Posterior vena cava (tissue), 2 donors: ENCODE measurements at regions not wholly inside any gene's neighbourhood (a gene's known extent, or its start where the extent isn't known, plus 50 kb on each side); places are given as distances from the start of the nearest gene placed in this dataset.

Experiments
- DNase-seq: peaks from one replicate; pipeline ENCODE4 v3.0.0-alpha.2; 2020; ENCODE audit warnings: low spot score
- intact Hi-C, 2 donors: fragments of 100-400 bp; cut with DNase I; formaldehyde crosslinking; loops; one replicate each; pipeline versions ENCODE4 v1.14.1 to v1.14.2; 2022 to 2023
- donor health status: DM: yes; HTN: yes; CAD: no.
- donor health status: DM: yes; HTN: yes; CAD: no.

DNA sequence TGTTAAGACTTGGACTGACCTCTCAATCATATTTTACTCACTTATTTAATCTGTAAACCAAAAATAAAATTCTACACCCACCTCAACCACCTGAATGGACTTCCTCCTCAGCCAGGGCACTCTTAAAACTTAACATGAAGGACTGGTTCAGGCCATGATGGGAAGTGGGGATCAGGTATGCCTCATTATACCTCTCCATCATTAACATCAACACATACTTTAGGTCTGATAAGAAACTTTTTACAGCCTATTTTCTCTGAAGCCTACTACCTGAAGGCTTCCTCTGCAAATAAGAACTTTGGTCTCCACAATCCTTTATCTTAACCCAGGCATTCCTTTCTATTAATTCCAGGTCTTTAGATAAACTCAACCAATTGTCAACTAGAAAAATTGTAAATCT lies 390.0 kb downstream of the AASDHPPT start:
- intact Hi-C loops: no loop called here
- DNase-seq: no peak

GRCh38 chr11:106468086-106468485 lies 390.6 kb downstream of the AASDHPPT start:
- intact Hi-C loops: no loop called here
- DNase-seq: no peak

GRCh38 chr11:106468531-106468930 lies 391.1 kb downstream of the AASDHPPT start:
- no peak for DNase-seq
- intact Hi-C loops: no loop called here

- no peak for DNase-seq
- intact Hi-C loops: no loop called here
These were observed 392.8 kb downstream of the AASDHPPT start for GRCh38 chr11:106470230-106470629.

GRCh38 chr11:106471276-106471675 lies 393.8 kb downstream of the AASDHPPT start:
- intact Hi-C loops: no loop called here
- DNase-seq: no peak

GRCh38 chr11:106473089-106473722 lies 395.7 kb downstream of the AASDHPPT start:
- intact Hi-C loops: no loop called here
- DNase-seq: no peak

GRCh38 chr11:106474274-106474673 lies 396.8 kb downstream of the AASDHPPT start:
- intact Hi-C loops: no loop called here
- no peak for DNase-seq

GRCh38 chr11:106475181-106475580 lies 397.7 kb downstream of the AASDHPPT start:
- intact Hi-C loops: no loop called here
- no peak for DNase-seq

DNA sequence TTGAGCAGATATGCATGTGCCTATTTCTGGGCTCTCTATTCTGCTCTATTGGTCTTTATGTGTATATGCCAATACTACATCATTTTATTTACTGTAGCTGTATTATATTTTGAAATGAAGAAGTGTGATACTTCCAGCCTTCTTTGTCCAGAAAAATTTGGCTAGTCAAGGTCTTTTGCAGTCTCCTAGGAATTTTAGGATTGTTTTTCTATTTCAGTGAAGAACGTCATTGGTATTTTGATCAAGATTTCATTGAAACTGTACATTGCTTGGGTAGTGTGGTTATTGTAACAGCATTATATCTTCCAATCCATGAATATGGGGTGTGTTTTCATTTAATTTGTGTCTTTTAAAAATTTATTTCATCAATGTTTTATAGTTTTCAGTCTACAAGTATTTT lies 400.3 kb downstream of the AASDHPPT start:
- intact Hi-C loops: no loop called here
- no peak for DNase-seq

DNA sequence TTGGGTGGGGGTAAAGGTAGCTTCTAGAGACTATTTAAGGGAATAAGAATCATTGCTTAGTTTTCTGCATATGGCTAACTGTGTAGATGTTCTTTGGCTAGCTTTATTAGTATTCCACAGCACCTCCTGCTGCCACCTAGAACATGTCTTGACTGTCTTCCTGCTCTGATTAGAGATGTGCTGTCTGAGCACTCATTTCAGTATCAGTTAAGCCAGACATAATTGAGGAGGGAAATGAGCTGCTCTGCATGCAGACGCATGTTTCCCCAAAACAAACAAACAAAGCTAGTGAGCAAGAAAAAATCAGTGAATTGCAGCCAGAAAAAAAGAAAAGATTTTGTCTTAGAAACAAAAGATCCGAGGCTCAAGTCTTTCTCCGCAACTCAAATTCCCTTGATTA lies 402.2 kb downstream of the AASDHPPT start:
- intact Hi-C loops: no loop called here
- no peak for DNase-seq

DNA sequence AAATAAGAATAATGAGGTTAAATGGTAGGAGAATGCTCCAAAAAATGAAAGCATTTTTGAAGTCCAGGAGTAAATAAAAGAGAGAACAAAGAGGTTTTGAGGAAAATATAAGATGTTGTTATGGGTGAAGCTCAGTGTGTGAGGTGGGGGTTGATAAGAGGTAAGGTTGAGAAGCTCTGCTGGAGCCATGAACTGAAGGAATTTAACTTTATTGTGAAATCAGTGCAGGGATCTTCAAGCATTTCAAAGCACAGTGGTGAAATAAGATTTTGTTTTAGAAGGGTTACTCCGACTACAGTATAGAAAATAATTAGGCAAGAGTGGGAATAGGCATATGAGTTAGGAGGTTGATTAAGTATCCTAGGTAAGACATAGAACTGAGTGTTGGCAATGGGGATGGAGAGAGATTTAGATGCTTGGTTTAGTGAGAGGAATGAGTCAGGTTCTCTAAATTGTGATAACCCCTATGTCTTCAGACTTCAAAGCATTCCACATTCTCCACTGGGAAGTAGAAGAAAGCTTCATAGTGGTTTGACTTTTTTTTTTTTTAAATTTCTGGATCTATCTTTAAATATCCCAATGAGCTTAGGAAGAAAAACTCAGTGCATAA lies 403.2 kb downstream of the AASDHPPT start:
- no peak for DNase-seq
- intact Hi-C loops: no loop called here

GRCh38 chr11:106482917-106483785 lies 405.7 kb downstream of the AASDHPPT start:
- DNase-seq: no peak
- intact Hi-C loops: no loop called here

DNA sequence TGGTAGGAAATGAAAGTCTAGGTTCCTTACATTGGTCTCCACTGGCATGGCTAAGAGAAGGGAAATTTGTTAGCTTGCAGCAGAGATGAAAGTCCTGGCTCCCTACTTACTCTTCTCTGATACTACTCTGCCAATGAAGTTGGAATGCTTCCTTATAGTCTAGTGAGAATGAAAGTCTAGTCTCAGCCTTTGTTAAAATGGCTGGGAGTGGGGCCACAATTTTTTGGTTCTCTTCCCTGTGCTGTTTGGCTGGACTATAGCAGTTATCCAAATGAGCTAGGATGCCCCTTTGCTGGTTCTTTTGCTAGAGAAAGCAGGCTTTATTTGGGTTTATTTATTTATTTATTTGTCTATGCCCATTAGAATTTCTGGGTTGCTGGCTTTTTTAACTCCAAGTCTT lies 414.3 kb downstream of the AASDHPPT start:
- no peak for DNase-seq
- intact Hi-C loops: no loop called here

DNA sequence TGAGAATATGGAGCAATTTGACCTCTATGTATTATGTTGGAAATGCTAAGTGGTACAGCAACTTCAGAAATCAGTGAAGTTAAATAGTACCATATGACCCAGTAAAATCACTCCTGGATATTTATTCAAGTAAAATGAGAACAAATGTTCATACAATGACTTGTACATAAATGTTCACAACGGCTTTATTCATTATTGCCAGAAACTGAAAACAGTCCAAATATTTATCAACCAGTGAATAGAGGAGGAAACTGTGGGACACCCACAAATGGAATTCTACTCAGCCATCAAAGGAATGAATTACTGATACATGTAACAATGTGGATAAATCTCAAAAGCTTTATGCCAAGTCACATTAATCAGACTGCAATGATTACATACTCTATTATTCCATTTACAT lies 416.3 kb downstream of the AASDHPPT start:
- no peak for DNase-seq
- intact Hi-C loops: no loop called here

DNA sequence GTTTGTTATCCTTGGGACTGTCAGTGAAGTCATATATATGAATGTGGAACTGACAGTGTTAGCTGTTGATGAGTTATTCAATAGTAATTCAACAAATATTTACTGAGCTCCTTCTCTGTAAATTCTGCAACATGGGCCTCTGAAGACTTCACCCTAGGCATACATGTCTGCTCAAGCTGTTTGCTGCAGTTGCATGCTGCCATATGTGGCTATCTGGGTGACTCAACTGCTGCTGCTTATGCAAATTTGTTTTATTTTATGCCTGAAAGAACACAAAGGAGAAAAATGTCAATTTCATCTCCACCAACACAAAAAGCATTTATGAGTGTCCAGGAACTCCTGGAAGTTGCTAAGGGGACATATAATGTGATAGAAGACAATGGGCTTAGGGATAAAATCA lies 417.6 kb downstream of the AASDHPPT start:
- intact Hi-C loops: no loop called here

GRCh38 chr11:106496677-106497076 lies 419.2 kb downstream of the AASDHPPT start:
- no peak for DNase-seq
- intact Hi-C loops: no loop called here

More for the DNA sequence above, 417.6 kb downstream of the AASDHPPT start:
- DNase-seq: no peak

DNA sequence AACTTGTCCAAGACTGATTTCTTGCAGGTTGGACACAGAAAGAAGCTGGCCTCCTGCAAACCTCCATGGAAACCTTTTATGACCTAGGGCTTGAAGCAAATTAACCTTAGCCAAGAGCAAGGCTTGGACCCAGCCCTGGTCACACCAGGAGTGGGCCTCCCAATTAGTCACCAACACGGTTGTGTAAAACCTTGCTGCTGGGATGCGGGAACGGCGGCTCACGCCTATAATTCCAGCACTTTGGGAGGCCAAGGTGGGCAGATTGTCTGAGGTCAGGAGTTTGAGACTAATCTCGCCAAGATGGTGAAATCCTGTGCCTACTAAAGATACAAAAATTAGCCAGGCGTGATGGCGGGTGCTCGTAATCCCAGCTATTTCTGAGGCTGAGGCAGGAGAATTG lies 419.9 kb downstream of the AASDHPPT start:
- intact Hi-C loops: no loop called here
- DNase-seq: no peak

- DNase-seq: no peak
- intact Hi-C loops: no loop called here
These were observed 420.4 kb downstream of the AASDHPPT start for GRCh38 chr11:106497822-106498221.

- DNase-seq: no peak
- intact Hi-C loops: no loop called here
These were observed 426.4 kb downstream of the AASDHPPT start for GRCh38 chr11:106503901-106504300.

DNA sequence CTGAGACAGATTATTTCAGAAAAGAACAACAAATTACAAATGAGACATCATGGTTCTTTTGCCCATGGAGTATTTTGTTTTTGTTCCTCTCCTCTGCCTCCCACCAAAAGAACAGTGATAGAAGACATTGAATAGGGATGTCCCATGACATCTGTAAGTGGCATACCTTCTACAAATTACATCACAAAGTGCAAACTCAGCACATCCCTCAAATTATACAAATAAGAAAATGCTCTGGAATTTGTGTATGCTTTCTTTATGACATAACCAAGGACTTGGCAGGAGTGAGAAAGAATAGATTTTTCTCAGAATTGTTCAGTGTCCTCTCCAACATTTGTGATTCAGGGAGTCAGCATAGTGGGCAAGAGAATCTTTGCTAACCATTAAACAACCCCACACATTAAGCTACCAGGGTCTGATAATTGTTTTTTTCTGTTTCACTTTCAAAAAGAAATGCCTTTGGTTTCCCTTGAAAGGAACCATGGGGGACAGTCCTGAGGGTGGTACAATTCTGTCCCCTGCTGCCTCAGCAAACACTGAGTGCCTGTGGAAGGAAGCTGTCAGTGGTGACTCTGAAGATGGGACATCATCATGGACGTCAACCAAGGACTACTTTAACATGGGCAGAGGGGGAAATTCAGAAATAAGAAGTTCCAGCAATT lies 430.3 kb downstream of the AASDHPPT start:
- DNase-seq: no peak
- intact Hi-C loops: no loop called here
